Coronary artery (tissue), 2 donors: ENCODE measurements at regions not wholly inside any gene's neighbourhood (a gene's known extent, or its start where the extent isn't known, plus 50 kb on each side); places are given as distances from the start of the nearest gene placed in this dataset.

Source experiments
- DNase-seq: peaks from one replicate; pipeline ENCODE4 v3.0.0-alpha.2; 2017; ENCODE audit warnings: low spot score
- H3K27ac ChIP-seq, 2 donors: fragments of 200-600 bp; sonication (generic); one replicate each; pipeline ENCODE4 v1.5.1; 2016 to 2019
- H3K4me3 ChIP-seq: fragments of 200-600 bp; sonication (generic); 2 replicates; pipeline ENCODE4 v1.5.1; 2016; ENCODE audit warnings: mild to moderate bottlenecking, moderate library complexity
- TF ChIP-seq, protein P1 (sequence below): fragments of 200-600 bp; sonication (generic); IDR thresholded peaks from one replicate; pipeline ENCODE4 v1.5.1; 2019; ENCODE audit warnings: antibody characterized with exemption

DNA sequence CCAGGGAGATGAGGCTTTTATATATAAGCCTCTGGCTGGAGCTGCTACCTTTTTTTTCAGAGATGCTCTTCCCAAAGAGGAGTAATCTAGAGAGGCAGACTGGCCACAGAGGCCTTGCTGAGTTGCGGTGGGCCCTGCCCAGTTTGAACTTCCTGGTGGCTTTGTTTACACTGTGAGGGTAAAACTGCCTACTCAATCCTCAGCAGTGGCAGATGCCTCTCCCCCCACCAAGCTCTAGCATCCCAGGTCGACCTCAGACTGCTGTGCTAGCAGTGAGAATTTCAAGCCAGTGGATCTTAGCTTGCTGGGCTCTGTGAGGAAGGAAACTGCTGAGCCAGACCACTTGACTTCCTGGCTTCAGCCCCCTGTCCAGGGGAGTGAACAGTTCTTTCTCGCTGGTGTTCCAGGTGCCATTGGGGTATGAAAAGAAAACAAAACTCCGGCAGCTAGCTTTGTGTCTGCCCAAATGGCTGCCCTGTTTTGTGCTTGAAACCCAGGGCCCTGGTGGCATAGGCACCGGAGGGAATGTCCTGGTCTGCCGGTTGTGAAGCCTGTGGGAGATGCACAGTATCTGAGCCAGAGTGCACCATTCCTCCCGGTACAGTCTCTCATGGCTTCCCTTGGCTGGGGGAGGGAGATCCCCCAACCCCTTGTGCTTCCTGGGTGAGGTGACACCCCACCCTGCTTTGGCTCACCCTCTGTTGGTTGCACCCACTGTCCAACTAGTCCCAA lies 219.5 kb upstream of the IZUMO3 start:
- Histone ChIP-seq H3K27ac (no peak overlapping the region), H3K4me3 (no peak overlapping the region)
- TF ChIP-seq, protein P1, sequence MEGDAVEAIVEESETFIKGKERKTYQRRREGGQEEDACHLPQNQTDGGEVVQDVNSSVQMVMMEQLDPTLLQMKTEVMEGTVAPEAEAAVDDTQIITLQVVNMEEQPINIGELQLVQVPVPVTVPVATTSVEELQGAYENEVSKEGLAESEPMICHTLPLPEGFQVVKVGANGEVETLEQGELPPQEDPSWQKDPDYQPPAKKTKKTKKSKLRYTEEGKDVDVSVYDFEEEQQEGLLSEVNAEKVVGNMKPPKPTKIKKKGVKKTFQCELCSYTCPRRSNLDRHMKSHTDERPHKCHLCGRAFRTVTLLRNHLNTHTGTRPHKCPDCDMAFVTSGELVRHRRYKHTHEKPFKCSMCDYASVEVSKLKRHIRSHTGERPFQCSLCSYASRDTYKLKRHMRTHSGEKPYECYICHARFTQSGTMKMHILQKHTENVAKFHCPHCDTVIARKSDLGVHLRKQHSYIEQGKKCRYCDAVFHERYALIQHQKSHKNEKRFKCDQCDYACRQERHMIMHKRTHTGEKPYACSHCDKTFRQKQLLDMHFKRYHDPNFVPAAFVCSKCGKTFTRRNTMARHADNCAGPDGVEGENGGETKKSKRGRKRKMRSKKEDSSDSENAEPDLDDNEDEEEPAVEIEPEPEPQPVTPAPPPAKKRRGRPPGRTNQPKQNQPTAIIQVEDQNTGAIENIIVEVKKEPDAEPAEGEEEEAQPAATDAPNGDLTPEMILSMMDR = no peak
- no peak for DNase-seq

DNA sequence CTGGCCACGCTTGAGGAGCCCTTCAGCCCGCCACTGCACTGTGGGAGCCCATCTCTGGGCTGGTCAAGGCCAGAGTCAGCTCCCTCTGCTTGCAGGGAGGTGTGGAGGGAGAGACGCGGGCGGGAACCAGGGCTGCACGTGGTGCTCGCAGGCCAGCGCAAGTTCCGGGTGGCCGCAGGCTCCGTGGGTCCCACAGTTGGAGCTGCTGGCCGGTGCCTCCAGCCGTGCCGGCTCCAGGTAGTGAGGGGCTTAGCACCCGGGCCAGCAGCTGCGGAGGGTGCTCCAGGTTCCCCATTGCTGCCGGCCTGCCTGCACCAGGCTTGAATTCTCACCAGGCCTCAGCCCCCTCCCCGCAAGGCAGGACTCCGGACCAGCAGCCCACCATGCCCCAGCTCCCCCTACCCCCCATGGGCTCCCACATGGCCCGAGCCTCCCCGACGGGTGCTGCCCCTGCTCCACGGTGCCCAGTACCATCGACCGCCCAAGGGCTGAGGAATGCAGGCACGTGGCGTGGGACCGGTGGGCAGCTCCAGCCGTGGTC lies 192.8 kb upstream of the IZUMO3 start:
- DNase-seq = no peak
- no peak overlapping the region for H3K4me3 ChIP-seq
- H3K27ac ChIP-seq = no peak overlapping the region
- TF ChIP-seq, protein P1 = no peak

DNA sequence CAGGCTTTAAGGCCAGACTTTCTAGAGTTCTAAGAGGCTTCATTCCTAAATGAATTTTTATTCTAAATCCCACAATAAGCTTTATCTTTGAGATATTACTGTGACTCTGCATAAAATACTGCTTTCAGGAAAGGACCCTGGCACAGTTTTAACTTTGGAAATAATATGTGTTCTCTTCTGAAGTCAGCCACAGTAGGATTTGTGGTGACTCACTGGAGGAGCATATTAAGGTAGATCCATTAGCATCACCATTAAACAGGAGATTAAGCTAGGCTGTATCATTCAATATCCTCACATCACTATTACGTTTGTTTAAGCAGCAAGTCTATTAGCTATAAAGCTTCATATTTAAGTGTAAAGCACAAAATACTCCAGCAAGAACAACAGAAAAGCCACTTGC lies 186.1 kb upstream of the IZUMO3 start:
- Histone ChIP-seq H3K27ac (no peak overlapping the region), H3K4me3 (no peak overlapping the region)
- no peak for DNase-seq
- TF ChIP-seq, protein P1 = no peak

DNA sequence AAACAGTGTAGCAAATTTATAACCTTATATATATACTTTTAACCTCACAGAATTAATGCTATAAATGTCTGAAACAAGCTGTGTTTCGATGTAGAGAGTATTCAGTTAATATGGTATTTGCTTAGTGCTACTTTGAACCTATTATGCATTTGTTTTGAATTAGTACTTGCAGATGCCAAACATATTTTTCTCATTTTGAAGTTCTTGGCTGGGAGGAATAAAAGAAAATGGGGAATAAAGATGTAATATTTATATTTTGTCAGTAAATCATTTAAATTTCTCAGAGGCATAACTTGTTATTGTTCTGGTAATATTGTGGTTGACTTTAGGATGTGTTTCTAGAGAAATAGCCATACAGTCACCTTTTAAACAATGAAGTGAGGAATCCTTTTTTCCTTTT lies 175.9 kb upstream of the IZUMO3 start:
- H3K27ac ChIP-seq = no peak overlapping the region
- no peak overlapping the region for H3K4me3 ChIP-seq
- no peak for DNase-seq
- TF ChIP-seq, protein P1 = no peak

DNA sequence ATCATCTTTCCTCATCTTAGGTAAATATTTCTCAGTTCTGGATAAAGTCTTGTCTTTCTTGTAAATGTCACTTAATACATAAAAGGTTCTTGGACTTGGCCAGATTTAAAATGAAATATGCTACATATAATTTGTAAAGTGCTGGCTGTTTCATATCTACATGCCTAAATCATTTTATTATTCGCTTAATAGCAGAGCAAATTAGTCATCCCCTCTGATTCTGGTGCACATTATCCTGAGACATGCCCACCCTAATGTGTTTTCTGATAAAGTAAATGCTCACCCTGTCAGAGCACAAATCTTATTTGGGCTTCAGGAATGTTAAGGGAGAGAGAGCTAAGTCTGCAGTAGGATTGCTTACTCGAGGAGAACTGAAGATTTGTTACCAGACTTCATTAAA lies 166.5 kb upstream of the IZUMO3 start:
- TF ChIP-seq, protein P1 = no peak
- H3K27ac ChIP-seq = no peak overlapping the region
- no peak for DNase-seq
- no peak overlapping the region for H3K4me3 ChIP-seq

DNA sequence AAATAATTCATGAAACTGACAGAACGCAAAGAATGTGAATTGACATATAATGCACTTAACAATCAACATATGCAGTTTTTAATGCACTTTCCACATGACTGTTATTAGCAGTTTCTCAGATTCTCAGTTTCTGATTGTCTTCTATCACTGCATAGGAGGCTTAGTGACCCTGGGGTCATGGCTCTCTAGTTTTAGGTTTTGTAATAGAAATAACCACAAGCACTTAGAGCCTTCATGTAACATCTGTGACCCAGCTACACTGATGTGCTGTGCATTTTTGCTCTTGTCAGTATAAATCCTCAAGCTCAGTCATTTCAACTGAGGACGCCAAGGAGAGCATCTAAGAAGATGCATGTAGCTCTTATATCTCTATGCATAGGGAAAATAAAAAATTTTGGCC lies 163.1 kb upstream of the IZUMO3 start:
- Histone ChIP-seq H3K4me3 (no peak overlapping the region), H3K27ac (no peak overlapping the region)
- DNase-seq = no peak
- TF ChIP-seq, protein P1 = no peak

DNA sequence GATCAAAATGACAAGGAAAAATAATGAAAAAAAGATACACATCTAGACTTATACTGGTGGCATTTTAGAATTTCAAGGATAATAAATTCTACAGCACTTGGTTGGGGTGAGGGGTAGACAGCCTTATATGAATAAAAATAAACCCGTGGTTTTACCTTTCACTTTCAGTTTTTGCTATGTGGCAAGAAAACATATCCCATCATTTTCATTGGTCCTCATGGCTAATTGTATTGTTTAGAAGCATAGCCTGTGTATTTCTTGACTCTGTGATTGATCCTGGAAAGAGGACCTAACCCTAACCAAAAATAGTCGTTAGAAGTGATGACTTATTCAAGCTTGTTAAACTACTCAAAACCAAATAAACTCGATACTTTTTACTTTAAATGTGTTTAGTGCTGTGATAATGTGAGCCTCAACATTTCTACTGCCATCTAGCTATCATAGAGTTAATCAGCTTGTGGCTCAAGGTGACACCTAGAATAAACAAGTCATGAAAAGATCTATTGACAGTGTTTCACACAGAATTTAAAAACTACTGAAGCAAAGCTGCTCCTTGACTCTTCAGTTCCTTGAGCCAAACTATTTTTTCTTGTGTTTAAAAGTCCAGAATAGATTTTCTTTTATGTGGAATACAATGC lies 153.3 kb upstream of the IZUMO3 start:
- Histone ChIP-seq H3K4me3 (no peak overlapping the region), H3K27ac (no peak overlapping the region)
- DNase-seq = no peak
- TF ChIP-seq, protein P1 = no peak
